CD4-positive, alpha-beta memory T cell (primary cell): ENCODE measurements at regions not wholly inside any gene's neighbourhood (a gene's known extent, or its start where the extent isn't known, plus 50 kb on each side); places are given as distances from the start of the nearest gene placed in this dataset.

Source experiments
- CTCF ChIA-PET: fragments of 350-600 bp; sonication (Branson Sonifier 250); formaldehyde crosslinking; loops from one replicate; lab custom pipeline; 2021; ENCODE audit warnings: inconsistent platforms; ENCODE audit not compliant: partially characterized antibody; lab: Charles Lee
- POLR2A ChIA-PET: fragments of 350-600 bp; sonication (Branson Sonifier 250); formaldehyde crosslinking; loops from one replicate; lab custom pipeline; 2021; ENCODE audit not compliant: partially characterized antibody; lab: Charles Lee
- DNase-seq, 5 donors: peaks; one replicate each; pipeline versions ENCODE4 v3.0.0 to v3.0.0-alpha.2; 2020 to 2022; ENCODE audit warnings: mixed read lengths in 1 of 5
- H3K27ac ChIP-seq: one replicate; pipeline ENCODE4 v1.7.0; 2013; ENCODE audit warnings: low read depth, low read length
- H3K27me3 ChIP-seq: 2 replicates; pipeline ENCODE4 v1.7.0; 2013; ENCODE audit warnings: mild to moderate bottlenecking, low read length, moderate library complexity; ENCODE audit not compliant: insufficient read depth
- H3K36me3 ChIP-seq: 2 replicates; pipeline ENCODE4 v1.7.0; 2013; ENCODE audit warnings: mild to moderate bottlenecking, low read length, moderate library complexity; ENCODE audit not compliant: insufficient read depth
- H3K4me1 ChIP-seq: 2 replicates; pipeline ENCODE4 v1.7.0; 2013; ENCODE audit warnings: mild to moderate bottlenecking, low read length, moderate library complexity; ENCODE audit not compliant: insufficient read depth
- H3K4me3 ChIP-seq, 2 donors: one replicate each; pipeline ENCODE4 v1.7.0; 2013; ENCODE audit warnings: low read length in 2 of 2, mild to moderate bottlenecking in 1 of 2
- H3K9me3 ChIP-seq, 2 donors: one replicate each; pipeline ENCODE4 v1.7.0; 2013; ENCODE audit warnings: low read length in 2 of 2, control low read depth in 1 of 2; ENCODE audit not compliant: control insufficient read depth in 1 of 2
- H3K27ac Mint-ChIP-seq, 7 donors: one replicate each; pipeline ENCODE4 v1.8.0; 2020 to 2021; ENCODE audit warnings: mixed read lengths in 7 of 7, mild to moderate bottlenecking in 6 of 7, inconsistent platforms in 3 of 7, moderate library complexity in 3 of 7
- H3K27me3 Mint-ChIP-seq, 2 donors: one replicate each; pipeline ENCODE4 v1.8.0; 2020 to 2021; ENCODE audit warnings: mixed read lengths in 2 of 2
- H3K36me3 Mint-ChIP-seq, 2 donors: one replicate each; pipeline ENCODE4 v1.8.0; 2020 to 2021; ENCODE audit warnings: mixed read lengths in 2 of 2, inconsistent platforms in 1 of 2, mild to moderate bottlenecking in 1 of 2
- H3K4me1 Mint-ChIP-seq, 4 donors: one replicate each; pipeline ENCODE4 v1.8.0; 2020 to 2021; ENCODE audit warnings: mixed read lengths in 4 of 4, mild to moderate bottlenecking in 1 of 4
- H3K4me3 Mint-ChIP-seq, 8 donors: one replicate each; pipeline ENCODE4 v1.8.0; 2020 to 2021; ENCODE audit warnings: mixed read lengths in 8 of 8, mild to moderate bottlenecking in 7 of 8, moderate library complexity in 6 of 8, inconsistent platforms in 3 of 8
- H3K9me3 Mint-ChIP-seq, 8 donors: one replicate each; pipeline ENCODE4 v1.8.0; 2020 to 2021; ENCODE audit warnings: mixed read lengths in 8 of 8, mild to moderate bottlenecking in 5 of 8, inconsistent platforms in 3 of 8, moderate library complexity in 1 of 8
- intact Hi-C: fragments of 100-400 bp; cut with micrococcal nuclease; formaldehyde crosslinking; loops from one replicate; pipeline ENCODE4 v1.15.1; 2023

DNA sequence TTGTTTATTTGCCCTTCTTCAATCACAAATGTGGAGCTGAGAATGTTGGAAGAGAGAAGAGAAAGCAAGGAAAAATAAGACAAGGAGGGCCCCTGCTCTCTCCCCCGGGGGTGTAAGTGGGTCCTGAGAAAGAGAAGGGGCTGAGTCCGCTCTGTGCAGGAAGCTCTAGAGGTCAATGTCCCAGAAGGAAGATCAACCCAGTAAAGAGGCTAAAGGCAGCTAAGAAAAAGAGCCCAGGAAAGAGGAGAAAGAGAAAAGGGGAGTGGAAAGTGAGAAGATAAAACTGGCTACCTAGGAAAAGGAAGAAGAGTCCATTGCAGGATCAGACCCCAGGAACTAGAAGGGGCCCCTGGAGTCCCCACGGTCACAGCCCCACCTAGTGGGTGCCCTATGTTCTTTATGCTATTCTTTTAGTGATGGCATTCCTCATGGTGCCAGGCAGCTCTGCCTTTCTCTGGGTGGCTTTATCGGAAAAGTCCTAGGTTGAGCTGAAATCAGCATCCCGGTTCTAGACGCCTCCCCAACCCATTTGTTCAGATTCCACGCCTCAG, 583.4 kb downstream of the ACTL7B start:
- no peaks in the 10 kb centered on the region for H3K27me3 ChIP-seq
- CTCF ChIA-PET = no interaction called here
- Mint-ChIP-seq H3K27ac (no peak overlapping the region), H3K4me3 (no peak overlapping the region), H3K27me3 (no peaks in the 10 kb centered on the region), H3K36me3 (no peaks in the 10 kb centered on the region), H3K4me1 (no peaks in the 10 kb centered on the region), H3K9me3 (peaks cover under 1 to 18% (median 6%) of the 10 kb centered on the region in 8 donors)
- H3K4me3 ChIP-seq = no peak overlapping the region
- no peak for DNase-seq
- intact Hi-C loops = no loop called here
- no peaks in the 10 kb centered on the region for H3K4me1 ChIP-seq
- no peaks in the 10 kb centered on the region for H3K36me3 ChIP-seq
- POLR2A ChIA-PET = no interaction called here
- H3K9me3 ChIP-seq = no peaks in the 10 kb centered on the region
- no peak overlapping the region for H3K27ac ChIP-seq

DNA sequence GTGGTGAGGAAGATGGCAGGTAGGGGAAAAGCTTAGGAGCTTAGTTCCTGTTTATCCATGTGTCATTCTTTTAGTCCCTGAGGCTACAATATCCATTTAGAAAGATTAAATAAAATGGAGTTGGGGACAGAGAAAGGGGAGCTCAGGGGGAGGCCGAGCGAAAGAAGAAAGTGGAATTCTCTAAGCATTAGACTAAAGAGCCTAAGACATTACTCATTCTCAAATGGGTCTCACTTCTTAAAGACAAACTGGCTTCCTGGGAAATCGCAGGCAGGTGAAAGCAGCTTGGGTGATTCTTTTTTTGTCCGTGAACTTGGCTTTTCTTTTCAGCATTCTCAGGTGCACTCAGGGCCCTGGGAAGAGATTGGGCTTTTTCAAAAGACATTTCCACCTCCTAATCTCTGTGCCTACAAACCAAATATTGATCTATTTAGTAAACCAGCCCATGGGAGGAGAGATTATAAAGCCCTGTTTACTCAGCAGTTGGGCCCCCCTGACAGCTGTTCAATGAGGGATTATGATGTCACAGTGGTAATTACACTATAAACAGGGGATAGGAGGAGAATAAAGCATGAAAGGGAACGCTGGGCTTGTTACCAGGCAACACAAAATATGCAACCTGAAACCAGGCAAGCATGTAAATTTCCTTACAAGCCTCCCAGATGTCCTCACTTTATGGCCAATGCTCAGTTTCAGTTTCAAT, 584.0 kb downstream of the ACTL7B start:
- Histone ChIP-seq H3K27ac (no peak overlapping the region), H3K36me3 (no peaks in the 10 kb centered on the region), H3K27me3 (no peaks in the 10 kb centered on the region), H3K4me3 (no peak overlapping the region), H3K9me3 (no peaks in the 10 kb centered on the region), H3K4me1 (no peaks in the 10 kb centered on the region)
- H3K4me1 Mint-ChIP-seq = no peaks in the 10 kb centered on the region
- no peak overlapping the region for H3K27ac Mint-ChIP-seq
- CTCF ChIA-PET = no interaction called here
- H3K36me3 Mint-ChIP-seq = no peaks in the 10 kb centered on the region
- no peak overlapping the region for H3K4me3 Mint-ChIP-seq
- POLR2A ChIA-PET = no interaction called here
- H3K9me3 Mint-ChIP-seq = peaks cover 2 to 18% (median 7%) of the 10 kb centered on the region in 8 donors
- intact Hi-C loops = no loop called here
- no peaks in the 10 kb centered on the region for H3K27me3 Mint-ChIP-seq
- DNase-seq = no peak

- DNase-seq = no peak
- Histone ChIP-seq H3K9me3 (no peaks in the 10 kb centered on the region), H3K27ac (no peak overlapping the region), H3K27me3 (no peaks in the 10 kb centered on the region), H3K36me3 (no peaks in the 10 kb centered on the region), H3K4me1 (no peaks in the 10 kb centered on the region), H3K4me3 (no peak overlapping the region)
- Mint-ChIP-seq H3K27ac (no peak overlapping the region), H3K27me3 (no peaks in the 10 kb centered on the region), H3K4me3 (no peak overlapping the region), H3K36me3 (no peaks in the 10 kb centered on the region), H3K4me1 (no peaks in the 10 kb centered on the region), H3K9me3 (peaks cover 2 to 23% (median 7%) of the 10 kb centered on the region in 8 donors)
- ChIA-PET POLR2A (no interaction called here), CTCF (no interaction called here)
- intact Hi-C loops = no loop called here
Observed at GRCh38 chr9:108271236-108271635, 584.5 kb downstream of the ACTL7B start.

- Histone ChIP-seq H3K27ac (no peak overlapping the region), H3K36me3 (no peaks in the 10 kb centered on the region), H3K27me3 (no peaks in the 10 kb centered on the region), H3K9me3 (no peaks in the 10 kb centered on the region), H3K4me3 (no peak overlapping the region), H3K4me1 (no peaks in the 10 kb centered on the region)
- Mint-ChIP-seq H3K27me3 (no peaks in the 10 kb centered on the region), H3K27ac (no peak overlapping the region), H3K9me3 (peaks cover 3 to 23% (median 7%) of the 10 kb centered on the region in 8 donors), H3K4me1 (no peaks in the 10 kb centered on the region), H3K36me3 (no peaks in the 10 kb centered on the region), H3K4me3 (no peak overlapping the region)
- POLR2A ChIA-PET = no interaction called here
- intact Hi-C loops = no loop called here
- no peak for DNase-seq
- CTCF ChIA-PET = no interaction called here
Observed at GRCh38 chr9:108270561-108270960, 585.2 kb downstream of the ACTL7B start.

DNA sequence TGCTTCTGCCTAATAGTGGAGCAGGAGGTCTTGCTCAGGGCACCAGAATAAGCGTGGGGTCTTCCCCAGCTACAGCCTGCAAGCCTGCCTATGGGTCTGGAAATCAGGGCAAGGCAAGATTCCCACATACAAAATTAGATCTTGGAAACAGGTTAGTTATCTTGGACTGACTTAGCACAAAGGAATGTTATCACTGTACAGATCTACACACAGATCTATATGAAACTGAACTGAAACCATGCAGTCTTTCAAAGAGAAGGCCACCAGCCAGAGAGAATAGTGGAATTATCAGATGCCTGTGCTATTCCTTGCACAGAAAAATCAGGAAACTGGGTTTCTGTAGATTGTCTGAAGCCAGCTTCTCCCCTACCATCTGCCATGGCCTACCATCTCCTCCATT, 585.7 kb downstream of the ACTL7B start:
- Histone ChIP-seq H3K27ac (no peak overlapping the region), H3K36me3 (no peaks in the 10 kb centered on the region), H3K9me3 (no peaks in the 10 kb centered on the region), H3K4me1 (no peaks in the 10 kb centered on the region), H3K4me3 (no peak overlapping the region), H3K27me3 (no peaks in the 10 kb centered on the region)
- Mint-ChIP-seq H3K36me3 (no peaks in the 10 kb centered on the region), H3K4me1 (no peaks in the 10 kb centered on the region), H3K9me3 (peaks cover 3 to 23% (median 7%) of the 10 kb centered on the region in 8 donors), H3K27ac (no peak overlapping the region), H3K27me3 (no peaks in the 10 kb centered on the region), H3K4me3 (no peak overlapping the region)
- ChIA-PET POLR2A (no interaction called here), CTCF (no interaction called here)
- intact Hi-C loops = no loop called here
- DNase-seq = no peak

DNA sequence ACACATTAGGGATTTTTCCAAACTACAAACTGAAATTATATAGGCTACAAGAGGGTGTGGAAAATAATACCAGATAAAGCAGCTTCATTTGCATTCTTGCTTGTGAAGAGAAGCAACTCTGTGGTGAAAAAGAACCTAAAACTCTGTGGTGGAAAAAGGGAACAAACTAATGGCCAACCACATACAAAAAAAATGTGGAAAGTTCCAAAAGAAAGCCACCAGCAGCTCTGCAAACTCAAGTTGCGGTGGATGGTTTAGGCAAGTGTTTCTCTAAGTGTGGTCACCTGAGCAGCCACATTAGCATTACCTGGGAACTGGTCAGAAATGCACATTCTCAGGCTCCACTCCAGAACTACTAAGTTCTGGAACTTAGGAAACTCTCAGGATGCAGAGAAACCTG, 586.4 kb downstream of the ACTL7B start:
- no peaks in the 10 kb centered on the region for H3K9me3 ChIP-seq
- H3K4me1 ChIP-seq = no peaks in the 10 kb centered on the region
- peaks cover 3 to 20% (median 5%) of the 10 kb centered on the region in 8 donors for H3K9me3 Mint-ChIP-seq
- H3K4me3 Mint-ChIP-seq = no peak overlapping the region
- ChIA-PET POLR2A (no interaction called here), CTCF (no interaction called here)
- no peak overlapping the region for H3K27ac Mint-ChIP-seq
- no peaks in the 10 kb centered on the region for H3K27me3 Mint-ChIP-seq
- intact Hi-C loops = no loop called here
- no peak for DNase-seq
- H3K36me3 Mint-ChIP-seq = no peaks in the 10 kb centered on the region
- no peaks in the 10 kb centered on the region for H3K36me3 ChIP-seq
- H3K4me1 Mint-ChIP-seq = no peaks in the 10 kb centered on the region
- no peak overlapping the region for H3K27ac ChIP-seq
- H3K4me3 ChIP-seq = no peak overlapping the region
- H3K27me3 ChIP-seq = no peaks in the 10 kb centered on the region

DNA sequence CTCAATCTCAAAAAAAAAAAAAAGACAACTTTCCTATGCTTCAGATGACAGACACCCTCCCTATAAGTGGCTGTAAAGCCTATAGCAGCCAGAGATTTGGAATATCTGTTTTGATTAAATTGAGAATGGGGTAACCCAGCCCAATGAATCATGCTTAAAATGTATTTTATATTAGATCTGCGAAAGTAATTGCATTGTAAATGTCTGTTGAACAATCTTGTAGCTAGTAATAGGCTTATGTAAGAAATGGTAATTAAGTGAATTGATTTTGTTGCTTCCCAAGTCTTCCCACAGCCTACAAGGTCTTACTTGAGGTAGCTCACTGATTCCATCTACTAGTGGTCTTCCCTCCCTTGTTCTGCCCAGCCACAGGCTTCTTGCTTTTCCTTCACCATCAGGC, 590.7 kb downstream of the ACTL7B start:
- Mint-ChIP-seq H3K9me3 (peaks cover 2 to 12% (median 4%) of the 10 kb centered on the region in 8 donors), H3K27ac (no peak overlapping the region), H3K4me1 (no peaks in the 10 kb centered on the region), H3K4me3 (no peak overlapping the region), H3K36me3 (no peaks in the 10 kb centered on the region), H3K27me3 (no peaks in the 10 kb centered on the region)
- Histone ChIP-seq H3K27me3 (no peaks in the 10 kb centered on the region), H3K4me3 (no peak overlapping the region), H3K9me3 (no peaks in the 10 kb centered on the region), H3K4me1 (no peaks in the 10 kb centered on the region), H3K27ac (no peak overlapping the region), H3K36me3 (no peaks in the 10 kb centered on the region)
- intact Hi-C loops = no loop called here
- CTCF ChIA-PET = no interaction called here
- DNase-seq = no peak
- POLR2A ChIA-PET = no interaction called here
